Endodermal cell (in vitro differentiated cells): ENCODE measurements at regions not wholly inside any gene's neighbourhood (a gene's known extent, or its start where the extent isn't known, plus 50 kb on each side); places are given as distances from the start of the nearest gene placed in this dataset.

Source experiments
- DNase-seq: peaks from one replicate; pipeline ENCODE4 v3.0.0-alpha.2; 2017
- H3K27ac ChIP-seq: 2 replicates; pipeline ENCODE4 v1.5.1; 2013; ENCODE audit warnings: mild to moderate bottlenecking, low read depth, low read length, moderate library complexity
- H3K27me3 ChIP-seq: 2 replicates; pipeline ENCODE4 v1.6.1; 2013; ENCODE audit warnings: mild to moderate bottlenecking, low read length, moderate library complexity; ENCODE audit not compliant: insufficient read depth, control insufficient read depth, poor library complexity, severe bottlenecking
- H3K36me3 ChIP-seq: 2 replicates; pipeline ENCODE4 v1.7.0; 2013; ENCODE audit warnings: mild to moderate bottlenecking, low read length, moderate library complexity; ENCODE audit not compliant: control insufficient read depth, insufficient read depth
- H3K4me1 ChIP-seq: one replicate; pipeline ENCODE4 v1.7.0; 2013; ENCODE audit warnings: low read length; ENCODE audit not compliant: control insufficient read depth, insufficient read depth
- H3K4me3 ChIP-seq: 2 replicates; pipeline ENCODE4 v1.5.1; 2013; ENCODE audit warnings: mild to moderate bottlenecking, low read length, moderate library complexity
- H3K9ac ChIP-seq: 2 replicates; pipeline ENCODE4 v1.6.1; 2013; ENCODE audit warnings: mild to moderate bottlenecking, low read length, moderate library complexity; ENCODE audit not compliant: poor library complexity, severe bottlenecking; ENCODE audit errors: extremely low read depth
- H3K9me3 ChIP-seq: 2 replicates; pipeline ENCODE4 v1.6.1; 2013; ENCODE audit warnings: mild to moderate bottlenecking, low read length, moderate library complexity; ENCODE audit not compliant: control insufficient read depth
- H3K27ac Mint-ChIP-seq: 2 replicates; pipeline ENCODE4 v1.8.0; 2020; ENCODE audit warnings: mixed read lengths
- H3K27me3 Mint-ChIP-seq: 2 replicates; pipeline ENCODE4 v1.8.0; 2021; ENCODE audit warnings: mild to moderate bottlenecking, mixed read lengths; ENCODE audit not compliant: insufficient read depth
- H3K36me3 Mint-ChIP-seq: 2 replicates; pipeline ENCODE4 v1.8.0; 2020; ENCODE audit warnings: low read depth, mixed read lengths
- H3K4me1 Mint-ChIP-seq: 2 replicates; pipeline ENCODE4 v1.8.0; 2020; ENCODE audit warnings: mixed read lengths
- H3K4me3 Mint-ChIP-seq: 2 replicates; pipeline ENCODE4 v1.8.0; 2020; ENCODE audit warnings: mild to moderate bottlenecking, moderate library complexity, mixed read lengths
- H3K9me3 Mint-ChIP-seq: 2 replicates; pipeline ENCODE4 v1.8.0; 2020; ENCODE audit warnings: mild to moderate bottlenecking, mixed read lengths
- CTCF ChIP-seq: fragments of 200-600 bp; sonication (generic); conservative IDR thresholded peaks from 2 replicates; pipeline ENCODE4 v1.5.0; 2021; ENCODE audit warnings: antibody characterized with exemption, mild to moderate bottlenecking
- WGBS, 2 experiments: methylation state at CpG; one replicate each; pipeline versions ENCODE4 v1.1.5 to v1.1.7; 2013; ENCODE audit warnings: missing lambda C conversion rate in 2 of 2, mixed read lengths in 1 of 2; ENCODE audit not compliant: insufficient coverage in 1 of 2, insufficient read length in 1 of 2; 5-methylcytosine and 5-hydroxymethylcytosine counted together

- no peaks in the 10 kb centered on the region for H3K4me1 Mint-ChIP-seq
- no peak overlapping the region for H3K9ac ChIP-seq
- 76 to 100% methylated on average over 1 to 3 of the region's 4 CpGs for WGBS, 2 experiments
- no peaks in the 10 kb centered on the region for H3K9me3 ChIP-seq
- no peaks in the 10 kb centered on the region for H3K36me3 Mint-ChIP-seq
- H3K27me3 ChIP-seq = no peaks in the 10 kb centered on the region
- no peaks in the 10 kb centered on the region for H3K27me3 Mint-ChIP-seq
- no peak for DNase-seq
- no peaks in the 10 kb centered on the region for H3K9me3 Mint-ChIP-seq
- no peak overlapping the region for H3K27ac ChIP-seq
- H3K36me3 ChIP-seq = no peaks in the 10 kb centered on the region
- no peaks in the 10 kb centered on the region for H3K4me1 ChIP-seq
- no peak overlapping the region for H3K4me3 Mint-ChIP-seq
- H3K4me3 ChIP-seq = no peak overlapping the region
- TF ChIP-seq CTCF = no peak
- no peak overlapping the region for H3K27ac Mint-ChIP-seq
These were observed 182.2 kb downstream of the VCY1B start for GRCh38 chrY:14238277-14238676.

GRCh38 chrY:14246948-14247347, 190.9 kb downstream of the VCY1B start:
- no peak for DNase-seq
- Histone ChIP-seq H3K36me3 (no peaks in the 10 kb centered on the region), H3K9ac (no peak overlapping the region), H3K4me1 (no peaks in the 10 kb centered on the region), H3K9me3 (no peaks in the 10 kb centered on the region), H3K27me3 (peaks cover 9% of the 10 kb centered on the region), H3K27ac (no peak overlapping the region), H3K4me3 (no peak overlapping the region)
- H3K36me3 Mint-ChIP-seq = no peaks in the 10 kb centered on the region
- H3K4me1 Mint-ChIP-seq = no peaks in the 10 kb centered on the region
- no peaks in the 10 kb centered on the region for H3K9me3 Mint-ChIP-seq
- H3K4me3 Mint-ChIP-seq = no peak overlapping the region
- 60 to 71% methylated on average over 2 to 3 of the region's 4 CpGs for WGBS, 2 experiments
- no peak for TF ChIP-seq CTCF
- H3K27me3 Mint-ChIP-seq = no peaks in the 10 kb centered on the region
- no peak overlapping the region for H3K27ac Mint-ChIP-seq

GRCh38 chrY:14248878-14249576, 193.0 kb downstream of the VCY1B start:
- Histone ChIP-seq H3K27ac (no peak overlapping the region), H3K4me1 (no peaks in the 10 kb centered on the region), H3K9ac (no peak overlapping the region), H3K9me3 (no peaks in the 10 kb centered on the region), H3K4me3 (no peak overlapping the region), H3K36me3 (no peaks in the 10 kb centered on the region), H3K27me3 (peaks cover 9% of the 10 kb centered on the region)
- H3K4me3 Mint-ChIP-seq = no peak overlapping the region
- no peaks in the 10 kb centered on the region for H3K9me3 Mint-ChIP-seq
- no peaks in the 10 kb centered on the region for H3K27me3 Mint-ChIP-seq
- no peak for TF ChIP-seq CTCF
- no peaks in the 10 kb centered on the region for H3K4me1 Mint-ChIP-seq
- WGBS, 2 experiments = 100% methylated on average over 2 of the region's 3 CpGs; no CpG with 5 or more reads in 1 of the 2 experiments
- H3K36me3 Mint-ChIP-seq = no peaks in the 10 kb centered on the region
- H3K27ac Mint-ChIP-seq = no peak overlapping the region
- DNase-seq = no peak
